Parathyroid adenoma (tissue), 2 donors: ENCODE measurements at regions not wholly inside any gene's neighbourhood (a gene's known extent, or its start where the extent isn't known, plus 50 kb on each side); places are given as distances from the start of the nearest gene placed in this dataset.

Experiments
- H2AFZ ChIP-seq: fragments of 300-600 bp; sonication (generic); one replicate; pipeline ENCODE4 v1.7.0; 2017; ENCODE audit warnings: antibody characterized with exemption, mild to moderate bottlenecking
- H3K27ac ChIP-seq: fragments of 300-600 bp; sonication (generic); one replicate; pipeline ENCODE4 v1.7.0; 2017
- H3K27me3 ChIP-seq: fragments of 300-600 bp; sonication (generic); one replicate; pipeline ENCODE4 v1.7.0; 2017; ENCODE audit warnings: low read length; ENCODE audit not compliant: control insufficient read depth, insufficient read depth
- H3K36me3 ChIP-seq: fragments of 300-600 bp; sonication (generic); one replicate; pipeline ENCODE4 v1.7.0; 2017; ENCODE audit warnings: low read length; ENCODE audit not compliant: control insufficient read depth, insufficient read depth
- H3K4me1 ChIP-seq: fragments of 300-600 bp; sonication (generic); one replicate; pipeline ENCODE4 v1.7.0; 2017; ENCODE audit warnings: control low read depth
- H3K4me2 ChIP-seq: fragments of 300-600 bp; sonication (generic); one replicate; pipeline ENCODE4 v1.7.0; 2017; ENCODE audit warnings: low read length
- H3K4me3 ChIP-seq: fragments of 300-600 bp; sonication (generic); one replicate; pipeline ENCODE4 v1.7.0; 2017; ENCODE audit warnings: low read depth, low read length
- H3K79me2 ChIP-seq: fragments of 300-600 bp; sonication (generic); one replicate; pipeline ENCODE4 v1.7.0; 2017; ENCODE audit warnings: control low read depth
- H3K9ac ChIP-seq: fragments of 300-600 bp; sonication (generic); one replicate; pipeline ENCODE4 v1.7.0; 2017; ENCODE audit warnings: mild to moderate bottlenecking
- H3K9me3 ChIP-seq: fragments of 300-600 bp; sonication (generic); one replicate; pipeline ENCODE4 v1.7.0; 2017; ENCODE audit warnings: low read length; ENCODE audit not compliant: control insufficient read depth
- CTCF ChIP-seq: fragments of 300-600 bp; sonication (generic); IDR thresholded peaks from one replicate; pipeline ENCODE4 v1.7.0; 2017; ENCODE audit warnings: antibody characterized with exemption, mild to moderate bottlenecking
- donor health status: primary hyperparathyroidism.

GRCh38 chr18:37665346-37665745, 99.7 kb upstream of the CELF4 start:
- H3K79me2 ChIP-seq, result no peaks in the 10 kb centered on the region
- H3K4me2 ChIP-seq, result no peak overlapping the region
- no peak overlapping the region for H2AFZ ChIP-seq
- H3K27me3 ChIP-seq, result no peaks in the 10 kb centered on the region
- no peak overlapping the region for H3K9ac ChIP-seq
- no peak overlapping the region for H3K27ac ChIP-seq
- H3K36me3 ChIP-seq, result no peaks in the 10 kb centered on the region
- TF ChIP-seq CTCF, result no peak
- H3K9me3 ChIP-seq, result no peaks in the 10 kb centered on the region
- no peak overlapping the region for H3K4me3 ChIP-seq
- H3K4me1 ChIP-seq, result no peaks in the 10 kb centered on the region

GRCh38 chr18:37663446-37663845, 97.8 kb upstream of the CELF4 start:
- no peak for TF ChIP-seq CTCF
- no peaks in the 10 kb centered on the region for H3K9me3 ChIP-seq

GRCh38 chr18:37662546-37663339, 97.1 kb upstream of the CELF4 start:
- H3K9me3 ChIP-seq, result no peaks in the 10 kb centered on the region
- no peak overlapping the region for H3K4me2 ChIP-seq
- no peak for TF ChIP-seq CTCF

More at GRCh38 chr18:37663446-37663845, 97.8 kb upstream of the CELF4 start:
- H3K4me2 ChIP-seq, result no peak overlapping the region
- H3K79me2 ChIP-seq, result no peaks in the 10 kb centered on the region
- H3K4me1 ChIP-seq, result no peaks in the 10 kb centered on the region
- H3K4me3 ChIP-seq, result no peak overlapping the region
- H2AFZ ChIP-seq, result no peak overlapping the region
- H3K36me3 ChIP-seq, result no peaks in the 10 kb centered on the region
- H3K9ac ChIP-seq, result no peak overlapping the region
- no peaks in the 10 kb centered on the region for H3K27me3 ChIP-seq
- no peak overlapping the region for H3K27ac ChIP-seq

GRCh38 chr18:37662099-37662498, 96.5 kb upstream of the CELF4 start:
- H3K79me2 ChIP-seq, result no peaks in the 10 kb centered on the region
- no peaks in the 10 kb centered on the region for H3K9me3 ChIP-seq
- no peak overlapping the region for H3K4me3 ChIP-seq
- TF ChIP-seq CTCF, result no peak
- H3K27ac ChIP-seq, result no peak overlapping the region
- no peaks in the 10 kb centered on the region for H3K4me1 ChIP-seq
- no peaks in the 10 kb centered on the region for H3K27me3 ChIP-seq
- H3K9ac ChIP-seq, result no peak overlapping the region
- H2AFZ ChIP-seq, result no peak overlapping the region
- H3K4me2 ChIP-seq, result no peak overlapping the region
- no peaks in the 10 kb centered on the region for H3K36me3 ChIP-seq

More at GRCh38 chr18:37662546-37663339, 97.1 kb upstream of the CELF4 start:
- Histone ChIP-seq H3K9ac (no peak overlapping the region), H3K79me2 (no peaks in the 10 kb centered on the region), H3K4me1 (no peaks in the 10 kb centered on the region), H3K27me3 (no peaks in the 10 kb centered on the region), H3K4me3 (no peak overlapping the region), H2AFZ (no peak overlapping the region), H3K27ac (no peak overlapping the region), H3K36me3 (no peaks in the 10 kb centered on the region)

- no peak overlapping the region for H3K27ac ChIP-seq
- H3K36me3 ChIP-seq, result no peaks in the 10 kb centered on the region
- no peak overlapping the region for H2AFZ ChIP-seq
- H3K9ac ChIP-seq, result no peak overlapping the region
- H3K4me3 ChIP-seq, result no peak overlapping the region
- H3K27me3 ChIP-seq, result no peaks in the 10 kb centered on the region
- no peaks in the 10 kb centered on the region for H3K9me3 ChIP-seq
- no peaks in the 10 kb centered on the region for H3K79me2 ChIP-seq
- H3K4me1 ChIP-seq, result no peaks in the 10 kb centered on the region
- no peak for TF ChIP-seq CTCF
- no peak overlapping the region for H3K4me2 ChIP-seq
Observed at GRCh38 chr18:37661478-37661877, 95.9 kb upstream of the CELF4 start.
